ENCODE measurements at regions not wholly inside any gene's neighbourhood (a gene's known extent, or its start where the extent isn't known, plus 50 kb on each side); places are given as distances from the start of the nearest gene placed in this dataset.

DNA sequence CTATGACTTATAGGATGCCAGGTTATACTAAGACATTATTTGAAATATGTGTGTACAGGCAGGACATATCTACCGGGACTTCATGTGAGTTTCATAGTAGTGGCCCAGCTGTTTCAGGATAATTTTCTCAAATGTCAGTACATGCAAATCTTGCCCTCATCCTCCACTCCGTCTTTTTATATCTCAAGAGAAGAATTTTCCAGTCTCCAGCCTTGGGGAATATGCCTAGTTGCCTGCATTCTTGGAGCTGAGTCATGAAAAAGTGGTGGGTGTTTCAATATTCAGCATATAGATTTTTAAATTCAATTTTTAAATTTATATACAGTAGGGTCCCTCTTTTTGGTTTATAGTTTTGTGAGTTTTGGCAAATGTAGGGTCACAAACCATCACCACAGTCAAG lies 236.7 kb downstream of the OTUD1 start:
- no peak for TF ChIP-seq POLR2AphosphoS5 (IDR thresholded peaks at IDR 0.05; ENCODE audit: low read depth, low read length)
- no peak for TF ChIP-seq FOXP2 (optimal IDR thresholded peaks at IDR 0.05; ENCODE audit: borderline replicate concordance, extremely low read depth, extremely low read length, insufficient read depth)
